K562 (cell line): ENCODE measurements at regions not wholly inside any gene's neighbourhood (a gene's known extent, or its start where the extent isn't known, plus 50 kb on each side); places are given as distances from the start of the nearest gene placed in this dataset.
"Not testable (repeated sequence)": the region's sequence is repeated elsewhere in the genome, so short reads cannot be mapped to it uniquely, and the experiment has no call there.

ENCODE experiments used
- MXI1 ChIP-seq: IDR thresholded peaks from 2 replicates; pipeline ENCODE4 v1.6.1; 2011; ENCODE audit warnings: low read depth, mild to moderate bottlenecking, improper control_type of control experiment, low read length
- TF ChIP-seq, protein P1 (sequence below): sonication (generic); formaldehyde crosslinking; IDR thresholded peaks from 2 replicates; pipeline ENCODE4 v1.8.0; 2022; ENCODE audit warnings: mild to moderate bottlenecking, low read depth, missing genetic modification reagents

DNA sequence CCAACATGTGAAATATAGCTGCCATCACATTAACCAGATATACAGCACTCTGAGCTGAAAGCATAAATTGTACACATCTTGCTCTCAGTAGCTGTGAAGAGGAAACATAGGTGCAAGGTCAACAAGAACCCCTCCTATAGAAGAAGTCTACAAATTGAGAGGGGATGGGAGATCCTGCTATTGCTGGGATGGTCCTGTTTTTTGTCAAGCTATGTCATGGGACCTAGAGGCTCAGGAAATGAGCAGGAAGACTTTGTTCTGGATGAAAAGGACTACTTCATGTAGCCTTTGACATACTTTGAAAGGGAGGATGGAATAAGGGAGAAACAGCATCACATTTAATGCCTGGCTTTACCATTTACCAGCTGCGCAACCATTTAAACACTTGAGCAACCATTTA is 688.8 kb downstream of the TTLL7 start:
- TF ChIP-seq, protein P1, sequence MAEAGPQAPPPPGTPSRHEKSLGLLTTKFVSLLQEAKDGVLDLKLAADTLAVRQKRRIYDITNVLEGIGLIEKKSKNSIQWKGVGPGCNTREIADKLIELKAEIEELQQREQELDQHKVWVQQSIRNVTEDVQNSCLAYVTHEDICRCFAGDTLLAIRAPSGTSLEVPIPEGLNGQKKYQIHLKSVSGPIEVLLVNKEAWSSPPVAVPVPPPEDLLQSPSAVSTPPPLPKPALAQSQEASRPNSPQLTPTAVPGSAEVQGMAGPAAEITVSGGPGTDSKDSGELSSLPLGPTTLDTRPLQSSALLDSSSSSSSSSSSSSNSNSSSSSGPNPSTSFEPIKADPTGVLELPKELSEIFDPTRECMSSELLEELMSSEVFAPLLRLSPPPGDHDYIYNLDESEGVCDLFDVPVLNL (CRISPR knock-in tag): not testable (repeated sequence)
- TF ChIP-seq MXI1: not testable (repeated sequence)
